ENCODE measurements at regions not wholly inside any gene's neighbourhood (a gene's known extent, or its start where the extent isn't known, plus 50 kb on each side); places are given as distances from the start of the nearest gene placed in this dataset.

DNA sequence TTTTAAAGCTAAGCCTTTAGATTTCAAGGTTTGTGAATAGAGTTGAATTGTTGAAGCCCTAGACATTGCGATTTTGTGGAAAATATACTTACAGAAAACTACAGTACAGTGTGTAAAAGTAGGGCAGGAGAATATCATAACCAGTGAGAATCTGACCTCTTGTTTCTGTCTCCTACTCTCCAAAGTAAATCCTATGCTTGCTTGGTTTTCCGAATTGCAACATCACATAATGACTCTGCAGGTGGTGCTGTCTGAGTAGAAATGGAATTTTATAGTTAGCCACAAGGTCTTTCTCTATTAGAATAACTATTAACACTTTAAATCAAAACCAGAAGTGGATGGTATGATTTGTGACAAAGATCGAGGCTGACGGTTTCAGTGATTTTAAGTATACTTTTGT lies 505.6 kb downstream of the RAPGEF2 start:
- Mint-ChIP-seq H3K9me3 (ENCODE audit: low read depth) (peaks cover 18% of the 10 kb centered on the region), H3K4me3 (ENCODE audit: low read depth) (no peak overlapping the region), H3K4me1 (ENCODE audit: low read depth) (no peaks in the 10 kb centered on the region), H3K27ac (no peak overlapping the region), H3K27me3 (no peaks in the 10 kb centered on the region), H3K36me3 (ENCODE audit: insufficient read depth) (peaks cover 1% of the 10 kb centered on the region)
- TF ChIP-seq, protein P1, sequence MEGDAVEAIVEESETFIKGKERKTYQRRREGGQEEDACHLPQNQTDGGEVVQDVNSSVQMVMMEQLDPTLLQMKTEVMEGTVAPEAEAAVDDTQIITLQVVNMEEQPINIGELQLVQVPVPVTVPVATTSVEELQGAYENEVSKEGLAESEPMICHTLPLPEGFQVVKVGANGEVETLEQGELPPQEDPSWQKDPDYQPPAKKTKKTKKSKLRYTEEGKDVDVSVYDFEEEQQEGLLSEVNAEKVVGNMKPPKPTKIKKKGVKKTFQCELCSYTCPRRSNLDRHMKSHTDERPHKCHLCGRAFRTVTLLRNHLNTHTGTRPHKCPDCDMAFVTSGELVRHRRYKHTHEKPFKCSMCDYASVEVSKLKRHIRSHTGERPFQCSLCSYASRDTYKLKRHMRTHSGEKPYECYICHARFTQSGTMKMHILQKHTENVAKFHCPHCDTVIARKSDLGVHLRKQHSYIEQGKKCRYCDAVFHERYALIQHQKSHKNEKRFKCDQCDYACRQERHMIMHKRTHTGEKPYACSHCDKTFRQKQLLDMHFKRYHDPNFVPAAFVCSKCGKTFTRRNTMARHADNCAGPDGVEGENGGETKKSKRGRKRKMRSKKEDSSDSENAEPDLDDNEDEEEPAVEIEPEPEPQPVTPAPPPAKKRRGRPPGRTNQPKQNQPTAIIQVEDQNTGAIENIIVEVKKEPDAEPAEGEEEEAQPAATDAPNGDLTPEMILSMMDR (IDR thresholded peaks at IDR 0.05; ENCODE audit: unreplicated experiment): no peak
- no peak for DNase-seq (ENCODE audit: low spot score, unreplicated experiment)

- H3K27ac Mint-ChIP-seq: no peak overlapping the region
- no peak for DNase-seq (ENCODE audit: low spot score, unreplicated experiment)
- peaks cover 12% of the 10 kb centered on the region for H3K9me3 Mint-ChIP-seq (ENCODE audit: low read depth)
- H3K27me3 Mint-ChIP-seq: no peaks in the 10 kb centered on the region
- no peaks in the 10 kb centered on the region for H3K4me1 Mint-ChIP-seq (ENCODE audit: low read depth)
- no peaks in the 10 kb centered on the region for H3K36me3 Mint-ChIP-seq (ENCODE audit: insufficient read depth)
- no peak overlapping the region for H3K4me3 Mint-ChIP-seq (ENCODE audit: low read depth)
- TF ChIP-seq, protein P1 (IDR thresholded peaks at IDR 0.05; ENCODE audit: unreplicated experiment): no peak
Observed at GRCh38 chr4:159632031-159632430, 529.2 kb downstream of the RAPGEF2 start.

DNA sequence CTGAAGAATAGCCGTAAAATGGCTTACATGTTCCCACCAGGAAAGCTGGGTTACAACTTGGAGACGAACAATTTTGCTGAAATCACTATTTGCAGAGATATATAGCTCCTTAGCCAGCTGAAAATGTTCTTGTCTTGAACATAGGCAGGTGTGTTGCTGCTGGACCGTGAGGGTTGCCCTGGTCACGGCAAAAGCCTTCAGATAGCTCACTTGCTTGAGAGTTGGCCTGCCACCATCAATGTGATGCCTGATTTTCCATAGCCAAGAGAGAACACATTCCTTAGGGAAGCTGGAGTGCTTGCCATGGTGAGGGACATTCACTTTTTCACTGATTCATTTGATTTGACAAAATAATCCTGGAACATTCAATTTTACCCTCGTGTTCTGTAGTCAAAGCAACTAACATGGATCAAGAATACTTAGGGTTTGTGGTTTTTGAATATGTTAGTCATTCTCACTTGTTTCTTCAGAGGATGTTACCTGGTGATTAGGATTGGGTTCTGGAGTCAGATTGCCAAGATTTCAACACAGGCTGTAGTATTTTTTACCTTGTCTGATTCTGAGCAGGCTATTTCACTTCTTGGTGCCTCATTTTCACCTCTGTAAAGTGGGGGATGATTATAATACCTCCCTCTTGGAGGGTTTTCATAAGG lies 536.9 kb downstream of the RAPGEF2 start:
- TF ChIP-seq, protein P1 (IDR thresholded peaks at IDR 0.05; ENCODE audit: unreplicated experiment): no peak
- no peak for DNase-seq (ENCODE audit: low spot score, unreplicated experiment)
- no peaks in the 10 kb centered on the region for H3K9me3 Mint-ChIP-seq (ENCODE audit: low read depth)

DNA sequence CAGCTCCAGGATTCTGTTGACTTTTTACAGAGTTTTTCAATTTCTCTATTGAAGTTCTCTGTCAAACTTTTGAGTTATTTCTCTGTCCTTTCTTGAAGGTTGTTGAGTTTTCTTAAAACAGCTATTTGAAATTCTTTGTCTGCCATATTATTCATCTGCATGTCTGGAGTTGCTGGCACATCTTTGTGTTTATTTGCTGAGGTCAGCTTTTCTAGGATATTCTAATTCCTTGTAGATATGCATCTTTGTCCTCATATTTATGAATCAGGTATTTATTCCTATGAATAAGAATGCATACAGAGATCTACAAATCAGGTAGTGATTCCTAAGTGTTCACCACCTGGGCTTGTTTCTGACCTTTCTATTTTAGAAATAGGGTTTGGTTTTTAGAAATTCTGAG lies 546.4 kb downstream of the RAPGEF2 start:
- Mint-ChIP-seq H3K27ac (no peak overlapping the region), H3K27me3 (no peaks in the 10 kb centered on the region), H3K36me3 (ENCODE audit: insufficient read depth) (no peaks in the 10 kb centered on the region), H3K4me3 (ENCODE audit: low read depth) (no peak overlapping the region), H3K4me1 (ENCODE audit: low read depth) (no peaks in the 10 kb centered on the region), H3K9me3 (ENCODE audit: low read depth) (peaks cover 9% of the 10 kb centered on the region)
- DNase-seq (ENCODE audit: low spot score, unreplicated experiment): no peak
- TF ChIP-seq, protein P1 (IDR thresholded peaks at IDR 0.05; ENCODE audit: unreplicated experiment): no peak

More for the DNA sequence above, 536.9 kb downstream of the RAPGEF2 start:
- Mint-ChIP-seq H3K4me3 (ENCODE audit: low read depth) (no peak overlapping the region), H3K4me1 (ENCODE audit: low read depth) (no peaks in the 10 kb centered on the region), H3K36me3 (ENCODE audit: insufficient read depth) (no peaks in the 10 kb centered on the region), H3K27ac (no peak overlapping the region), H3K27me3 (no peaks in the 10 kb centered on the region)

- Mint-ChIP-seq H3K36me3 (ENCODE audit: insufficient read depth) (no peaks in the 10 kb centered on the region), H3K27ac (no peak overlapping the region), H3K4me3 (ENCODE audit: low read depth) (no peak overlapping the region), H3K9me3 (ENCODE audit: low read depth) (peaks cover 9% of the 10 kb centered on the region), H3K4me1 (ENCODE audit: low read depth) (no peaks in the 10 kb centered on the region), H3K27me3 (no peaks in the 10 kb centered on the region)
- DNase-seq (ENCODE audit: low spot score, unreplicated experiment): no peak
- TF ChIP-seq, protein P1 (IDR thresholded peaks at IDR 0.05; ENCODE audit: unreplicated experiment): no peak
Observed at GRCh38 chr4:159652871-159653270, 550.0 kb downstream of the RAPGEF2 start.

Measured in progenitor cell of endocrine pancreas (in vitro differentiated cells).